Naive thymus-derived CD4-positive, alpha-beta T cell (primary cell): ENCODE measurements at regions not wholly inside any gene's neighbourhood (a gene's known extent, or its start where the extent isn't known, plus 50 kb on each side); places are given as distances from the start of the nearest gene placed in this dataset.
"Not testable (repeated sequence)": the region's sequence is repeated elsewhere in the genome, so short reads cannot be mapped to it uniquely, and the experiment has no call there.

Experiments used
- ATAC-seq: fragments of 150-1000 bp; cut with Tn5 transposase; 2 replicates; pipeline ENCODE4 v1.10.0; 2021; ENCODE audit warnings: mild to moderate bottlenecking, moderate library complexity
- CTCF ChIA-PET: fragments of 350-600 bp; sonication (Branson Sonifier 250); formaldehyde crosslinking; loops from one replicate; lab custom pipeline; 2021; ENCODE audit warnings: antibody characterized with exemption; lab: Charles Lee
- POLR2A ChIA-PET: fragments of 350-600 bp; sonication (Branson Sonifier 250); formaldehyde crosslinking; loops from one replicate; lab custom pipeline; 2021; ENCODE audit warnings: antibody characterized with exemption, inconsistent platforms; lab: Charles Lee
- DNase-seq, 9 donors: peaks; one replicate each; pipeline versions ENCODE4 v3.0.0 to v3.0.0-alpha.2; 2020 to 2022; ENCODE audit warnings: mixed read lengths in 1 of 9
- H3K27ac ChIP-seq: one replicate; pipeline ENCODE4 v1.7.0; 2013; ENCODE audit warnings: mild to moderate bottlenecking, low read depth, low read length, moderate library complexity
- H3K27me3 ChIP-seq, 2 donors: one replicate each; pipeline ENCODE4 v1.7.0; 2013; ENCODE audit warnings: low read length in 2 of 2, mild to moderate bottlenecking in 2 of 2, moderate library complexity in 2 of 2; ENCODE audit not compliant: control insufficient read depth in 2 of 2, insufficient read depth in 2 of 2
- H3K36me3 ChIP-seq, 3 experiments: 1 replicate in 2 of 3; 2 replicates in 1 of 3; pipeline ENCODE4 v1.7.0; 2013; ENCODE audit warnings: low read length in 3 of 3, mild to moderate bottlenecking in 3 of 3, moderate library complexity in 1 of 3; ENCODE audit not compliant: insufficient read depth in 3 of 3, control insufficient read depth in 2 of 3
- H3K4me1 ChIP-seq, 2 donors: one replicate each; pipeline ENCODE4 v1.7.0; 2013; ENCODE audit warnings: low read length in 2 of 2, mild to moderate bottlenecking in 2 of 2, moderate library complexity in 1 of 2; ENCODE audit not compliant: control insufficient read depth in 2 of 2, insufficient read depth in 2 of 2
- H3K4me3 ChIP-seq: 2 replicates; pipeline ENCODE4 v1.7.0; 2013; ENCODE audit warnings: mild to moderate bottlenecking, low read length
- H3K9me3 ChIP-seq, 3 experiments: 1 replicate in 2 of 3; 2 replicates in 1 of 3; pipeline ENCODE4 v1.7.0; 2013; ENCODE audit warnings: low read length in 3 of 3; ENCODE audit not compliant: control insufficient read depth in 2 of 3
- H3K27ac Mint-ChIP-seq, 9 donors: one replicate each; pipeline ENCODE4 v1.8.0; 2020 to 2022; ENCODE audit warnings: mixed read lengths in 9 of 9, mild to moderate bottlenecking in 8 of 9, moderate library complexity in 5 of 9, inconsistent platforms in 2 of 9
- H3K27me3 Mint-ChIP-seq, 5 donors: one replicate each; pipeline ENCODE4 v1.8.0; 2021 to 2022; ENCODE audit warnings: mixed read lengths in 5 of 5, mild to moderate bottlenecking in 1 of 5
- H3K36me3 Mint-ChIP-seq, 5 donors: one replicate each; pipeline ENCODE4 v1.8.0; 2020 to 2022; ENCODE audit warnings: mixed read lengths in 5 of 5, mild to moderate bottlenecking in 3 of 5, inconsistent platforms in 1 of 5
- H3K4me1 Mint-ChIP-seq, 7 donors: one replicate each; pipeline ENCODE4 v1.8.0; 2020 to 2022; ENCODE audit warnings: mixed read lengths in 7 of 7, mild to moderate bottlenecking in 3 of 7, inconsistent platforms in 1 of 7
- H3K4me3 Mint-ChIP-seq, 10 donors: one replicate each; pipeline ENCODE4 v1.8.0; 2020 to 2022; ENCODE audit warnings: mild to moderate bottlenecking in 10 of 10, mixed read lengths in 10 of 10, moderate library complexity in 6 of 10, inconsistent platforms in 2 of 10
- H3K9me3 Mint-ChIP-seq, 11 donors: one replicate each; pipeline ENCODE4 v1.8.0; 2020 to 2022; ENCODE audit warnings: mixed read lengths in 11 of 11, mild to moderate bottlenecking in 4 of 11, inconsistent platforms in 1 of 11, moderate library complexity in 1 of 11
- intact Hi-C, 2 donors: fragments of 100-400 bp; cut with micrococcal nuclease; formaldehyde crosslinking; loops; one replicate each; pipeline ENCODE4 v1.15.1; 2023

GRCh38 chr3:28151207-28151550, 90.2 kb upstream of the CMC1 start:
- ATAC-seq (no peak), DNase-seq (no peak)
- peaks cover 0 to 8% (median 2%) of the 10 kb centered on the region in 11 donors for H3K9me3 Mint-ChIP-seq
- ChIA-PET CTCF (no interaction called here), POLR2A (no interaction called here)
- intact Hi-C loops: no loop called here
- peak overlapping the region in 1 of 10 donors; percentile 39 for H3K4me3 Mint-ChIP-seq
- Histone ChIP-seq H3K27ac (no peak overlapping the region), H3K4me3 (no peak overlapping the region), H3K36me3 (no peaks in the 10 kb centered on the region), H3K4me1 (peaks cover 0 to 8% of the 10 kb centered on the region in 2 donors), H3K27me3 (no peaks in the 10 kb centered on the region), H3K9me3 (no peaks in the 10 kb centered on the region)
- H3K36me3 Mint-ChIP-seq: peaks cover 0 to 7% (median 0%) of the 10 kb centered on the region in 5 donors
- H3K27me3 Mint-ChIP-seq: peaks cover 0 to 7% (median 0%) of the 10 kb centered on the region in 5 donors
- peaks cover 0 to 14% (median 7%) of the 10 kb centered on the region in 7 donors for H3K4me1 Mint-ChIP-seq
- H3K27ac Mint-ChIP-seq: no peak overlapping the region

GRCh38 chr3:28151608-28152228, 89.7 kb upstream of the CMC1 start:
- Histone ChIP-seq H3K9me3 (no peaks in the 10 kb centered on the region), H3K36me3 (no peaks in the 10 kb centered on the region), H3K4me1 (peaks cover 0 to 8% of the 10 kb centered on the region in 2 donors), H3K4me3 (no peak overlapping the region), H3K27me3 (no peaks in the 10 kb centered on the region), H3K27ac (no peak overlapping the region)
- Mint-ChIP-seq H3K27me3 (peaks cover 0 to 7% (median 0%) of the 10 kb centered on the region in 5 donors), H3K9me3 (peaks cover 0 to 9% (median 2%) of the 10 kb centered on the region in 11 donors), H3K4me3 (peak overlapping the region in 8 of 10 donors; percentile 45 to 72 (median 63)), H3K4me1 (peaks cover 0 to 14% (median 7%) of the 10 kb centered on the region in 7 donors), H3K27ac (peak overlapping the region in 1 of 9 donors; percentile 67), H3K36me3 (peaks cover 0 to 7% (median 0%) of the 10 kb centered on the region in 5 donors)
- intact Hi-C loops: loop anchor here in 1 of 2 donors (2.0 kb wide), 1 partner anchor 21 kb away; no protein-coding TSS in a partner anchor
- DNase-seq (peak in 3 of 9 donors; percentile 1 to 9 (median 7)), ATAC-seq (no peak)
- ChIA-PET POLR2A (no interaction called here), CTCF (no interaction called here)

- H3K9me3 ChIP-seq: no peaks in the 10 kb centered on the region
- H3K9me3 Mint-ChIP-seq: peaks cover 4 to 41% (median 15%) of the 10 kb centered on the region in 11 donors
- H3K27ac Mint-ChIP-seq: no peak overlapping the region
- POLR2A ChIA-PET: no interaction called here
- no peak for ATAC-seq
- intact Hi-C loops: no loop called here
- H3K27me3 ChIP-seq: no peaks in the 10 kb centered on the region
- peaks cover 0 to 9% (median 6%) of the 10 kb centered on the region in 5 donors for H3K27me3 Mint-ChIP-seq
- no peaks in the 10 kb centered on the region for H3K36me3 ChIP-seq
- H3K4me3 ChIP-seq: no peak overlapping the region
- H3K36me3 Mint-ChIP-seq: peaks cover 2 to 18% (median 13%) of the 10 kb centered on the region in 5 donors
- CTCF ChIA-PET: interaction anchor here (0.6 kb wide), 1 partner anchor 25 kb away, joined by 3 read pairs; no protein-coding TSS in a partner anchor
- H3K4me1 ChIP-seq: peaks cover 0 to 8% of the 10 kb centered on the region in 2 donors
- no peak overlapping the region for H3K4me3 Mint-ChIP-seq
- peaks cover 0 to 14% (median 7%) of the 10 kb centered on the region in 7 donors for H3K4me1 Mint-ChIP-seq
- no peak overlapping the region for H3K27ac ChIP-seq
- no peak for DNase-seq
These were observed 85.8 kb upstream of the CMC1 start for GRCh38 chr3:28155631-28156030.

GRCh38 chr3:28156599-28156998, 84.8 kb upstream of the CMC1 start:
- H3K27ac ChIP-seq, H3K36me3 ChIP-seq, DNase-seq, H3K9me3 ChIP-seq, H3K4me3 Mint-ChIP-seq, H3K4me1 ChIP-seq, H3K27me3 ChIP-seq, CTCF ChIA-PET, H3K4me1 Mint-ChIP-seq, H3K27ac Mint-ChIP-seq, intact Hi-C loops, ATAC-seq, H3K4me3 ChIP-seq, POLR2A ChIA-PET: not testable (repeated sequence)
- Mint-ChIP-seq H3K36me3 (peaks cover 2 to 18% (median 13%) of the 10 kb centered on the region in 5 donors), H3K9me3 (peaks cover 4 to 41% (median 16%) of the 10 kb centered on the region in 11 donors), H3K27me3 (peaks cover 0 to 14% (median 6%) of the 10 kb centered on the region in 5 donors)

- Mint-ChIP-seq H3K4me1 (peaks cover 6 to 24% (median 18%) of the 10 kb centered on the region in 7 donors), H3K4me3 (peak overlapping the region in 9 of 10 donors; percentile 63 to 85 (median 80)), H3K9me3 (peaks cover 0 to 7% (median 0%) of the 10 kb centered on the region in 11 donors), H3K36me3 (peaks cover 0 to 27% (median 3%) of the 10 kb centered on the region in 5 donors), H3K27ac (peak overlapping the region; percentile 11 to 91 (median 77)), H3K27me3 (no peaks in the 10 kb centered on the region)
- H3K4me1 ChIP-seq: peaks cover 5 to 9% of the 10 kb centered on the region in 2 donors
- intact Hi-C loops: loop anchor here (1.0 to 5.0 kb wide), 5 partner anchors 19 to 450 kb away; partner anchors contain the start of genes CMC1 (in 2 of the 2) and EOMES (in 2 of the 2)
- POLR2A ChIA-PET: interaction anchor here (0.6 kb wide), 2 partner anchors 172 to 292 kb away, joined by 3 read pairs; no protein-coding TSS in a partner anchor
- no peak overlapping the region for H3K27ac ChIP-seq
- H3K9me3 ChIP-seq: no peaks in the 10 kb centered on the region
- CTCF ChIA-PET: no interaction called here
- H3K36me3 ChIP-seq: no peaks in the 10 kb centered on the region
- DNase-seq (peak in 6 of 9 donors; percentile 12 to 53 (median 36)), ATAC-seq (peak; percentile 67)
- peak overlapping the region; percentile 21 for H3K4me3 ChIP-seq
- H3K27me3 ChIP-seq: no peaks in the 10 kb centered on the region
These were observed 69.5 kb upstream of the CMC1 start for GRCh38 chr3:28171962-28172361.

GRCh38 chr3:28172748-28173147, 68.7 kb upstream of the CMC1 start:
- H3K4me3 Mint-ChIP-seq: peak overlapping the region in 7 of 10 donors; percentile 15 to 82 (median 33)
- DNase-seq (no peak), ATAC-seq (no peak)
- no peaks in the 10 kb centered on the region for H3K36me3 ChIP-seq
- no peaks in the 10 kb centered on the region for H3K27me3 ChIP-seq
- ChIA-PET POLR2A (no interaction called here), CTCF (interaction anchor here (0.8 kb wide), 1 partner anchor 445 kb away, joined by 3 read pairs; no protein-coding TSS in a partner anchor)
- no peaks in the 10 kb centered on the region for H3K9me3 ChIP-seq
- H3K36me3 Mint-ChIP-seq: peaks cover 0 to 27% (median 3%) of the 10 kb centered on the region in 5 donors
- H3K4me3 ChIP-seq: no peak overlapping the region
- H3K27ac ChIP-seq: no peak overlapping the region
- H3K27ac Mint-ChIP-seq: peak overlapping the region in 5 of 9 donors; percentile 1 to 51 (median 5)
- no peaks in the 10 kb centered on the region for H3K27me3 Mint-ChIP-seq
- peaks cover 0 to 7% (median 0%) of the 10 kb centered on the region in 11 donors for H3K9me3 Mint-ChIP-seq
- peaks cover 6 to 24% (median 18%) of the 10 kb centered on the region in 7 donors for H3K4me1 Mint-ChIP-seq
- intact Hi-C loops: loop anchor here (1.0 to 5.0 kb wide), 5 partner anchors 20 to 450 kb away; partner anchors contain the start of genes CMC1 (in 2 of the 2) and EOMES (in 2 of the 2)
- peaks cover 5 to 9% of the 10 kb centered on the region in 2 donors for H3K4me1 ChIP-seq
